ENCODE measurements at regions not wholly inside any gene's neighbourhood (a gene's known extent, or its start where the extent isn't known, plus 50 kb on each side); places are given as distances from the start of the nearest gene placed in this dataset.
"Not testable (repeated sequence)": the region's sequence is repeated elsewhere in the genome, so short reads cannot be mapped to it uniquely, and the experiment has no call there.

DNA sequence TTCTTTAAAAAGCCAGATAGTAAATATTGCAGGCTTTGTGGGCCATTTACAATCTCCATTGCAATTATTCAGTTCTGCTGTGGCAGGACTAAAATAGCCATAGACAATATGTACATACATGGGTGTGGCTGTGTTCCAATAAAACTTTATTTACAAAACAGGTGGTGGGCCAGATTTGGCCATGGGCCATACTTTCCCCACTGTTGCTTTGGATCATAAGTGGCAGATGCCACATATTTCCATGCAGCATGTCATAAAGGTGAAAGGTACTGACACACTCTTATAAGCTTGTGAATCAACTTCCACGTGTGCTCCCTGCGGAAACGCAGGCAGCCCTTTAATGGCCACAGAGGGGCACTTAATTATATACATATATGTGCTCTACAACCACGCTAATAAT, 244.4 kb upstream of the FOXN3 start:
- no peak for DNase-seq (ENCODE audit: low read depth in 2 of 2)

- not testable (repeated sequence) for DNase-seq (ENCODE audit: low read depth in 2 of 2)
These were observed 243.7 kb upstream of the FOXN3 start for GRCh38 chr14:89660625-89661233.

- no peak for DNase-seq (ENCODE audit: low read depth in 2 of 2)
These were observed 243.1 kb upstream of the FOXN3 start for GRCh38 chr14:89660166-89660565.

GRCh38 chr14:89658977-89659670, 242.1 kb upstream of the FOXN3 start:
- DNase-seq (ENCODE audit: low read depth in 2 of 2) = no peak

DNA sequence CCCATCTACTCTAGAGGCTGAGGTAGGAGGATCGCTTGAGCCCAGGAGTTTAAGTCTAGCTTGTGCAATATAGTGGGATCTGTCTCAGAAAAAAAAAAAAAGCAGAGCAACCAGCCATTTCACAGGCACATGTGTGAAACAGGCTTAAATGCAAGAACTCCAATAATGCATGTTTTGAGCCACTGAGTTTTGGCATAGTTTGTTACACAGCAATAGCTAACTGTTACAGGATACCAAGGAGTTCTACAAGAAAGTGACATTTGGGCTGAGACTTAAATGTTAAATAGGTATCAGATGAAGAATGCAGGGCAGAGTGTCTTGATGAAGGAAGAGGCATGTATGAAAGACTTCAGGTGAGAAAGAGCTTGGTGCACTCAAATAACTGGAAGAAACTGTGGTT, 240.0 kb upstream of the FOXN3 start:
- DNase-seq (ENCODE audit: low read depth in 2 of 2) = no peak

- DNase-seq (ENCODE audit: low read depth in 2 of 2) = no peak
These were observed 238.0 kb upstream of the FOXN3 start for GRCh38 chr14:89654998-89655397.

DNA sequence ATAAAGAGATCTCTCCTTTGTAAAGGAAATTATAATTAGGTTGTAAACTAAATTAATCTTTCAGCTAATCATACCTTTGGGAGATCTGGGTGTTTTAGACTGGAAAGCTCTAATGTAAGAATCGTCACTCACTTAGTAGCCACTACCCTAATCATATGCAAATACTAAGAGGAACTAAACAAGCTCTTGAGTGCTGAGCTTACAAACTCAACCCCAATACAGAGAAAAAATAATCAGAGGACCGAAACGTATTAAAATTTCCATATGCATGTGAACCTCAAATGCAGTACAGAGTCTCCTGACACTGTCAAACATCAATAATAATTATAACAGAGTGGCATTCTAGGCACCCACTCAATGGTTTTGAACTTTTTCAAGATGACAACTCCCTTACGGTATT, 235.3 kb upstream of the FOXN3 start:
- DNase-seq (ENCODE audit: low read depth in 2 of 2) = no peak

DNA sequence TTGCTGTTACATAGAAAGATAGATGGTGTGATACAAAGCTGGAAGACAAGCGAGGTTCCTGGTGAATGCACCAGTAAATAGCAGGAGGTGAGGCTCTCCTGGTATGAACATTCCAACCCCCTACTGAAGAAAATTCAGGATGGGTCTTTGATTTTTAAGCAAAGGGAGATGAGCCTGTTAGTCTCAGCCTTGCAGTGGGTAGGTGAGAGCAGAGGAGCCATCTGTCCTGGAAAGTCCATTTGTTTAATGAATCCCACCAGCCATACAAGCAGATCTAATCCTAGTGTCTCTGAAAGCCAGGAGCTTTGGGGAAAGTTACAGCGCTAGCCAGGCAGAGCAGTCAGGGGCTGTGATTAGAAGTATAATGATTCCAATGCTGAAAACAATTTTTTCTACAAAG, 234.8 kb upstream of the FOXN3 start:
- DNase-seq (ENCODE audit: low read depth in 2 of 2) = no peak

DNA sequence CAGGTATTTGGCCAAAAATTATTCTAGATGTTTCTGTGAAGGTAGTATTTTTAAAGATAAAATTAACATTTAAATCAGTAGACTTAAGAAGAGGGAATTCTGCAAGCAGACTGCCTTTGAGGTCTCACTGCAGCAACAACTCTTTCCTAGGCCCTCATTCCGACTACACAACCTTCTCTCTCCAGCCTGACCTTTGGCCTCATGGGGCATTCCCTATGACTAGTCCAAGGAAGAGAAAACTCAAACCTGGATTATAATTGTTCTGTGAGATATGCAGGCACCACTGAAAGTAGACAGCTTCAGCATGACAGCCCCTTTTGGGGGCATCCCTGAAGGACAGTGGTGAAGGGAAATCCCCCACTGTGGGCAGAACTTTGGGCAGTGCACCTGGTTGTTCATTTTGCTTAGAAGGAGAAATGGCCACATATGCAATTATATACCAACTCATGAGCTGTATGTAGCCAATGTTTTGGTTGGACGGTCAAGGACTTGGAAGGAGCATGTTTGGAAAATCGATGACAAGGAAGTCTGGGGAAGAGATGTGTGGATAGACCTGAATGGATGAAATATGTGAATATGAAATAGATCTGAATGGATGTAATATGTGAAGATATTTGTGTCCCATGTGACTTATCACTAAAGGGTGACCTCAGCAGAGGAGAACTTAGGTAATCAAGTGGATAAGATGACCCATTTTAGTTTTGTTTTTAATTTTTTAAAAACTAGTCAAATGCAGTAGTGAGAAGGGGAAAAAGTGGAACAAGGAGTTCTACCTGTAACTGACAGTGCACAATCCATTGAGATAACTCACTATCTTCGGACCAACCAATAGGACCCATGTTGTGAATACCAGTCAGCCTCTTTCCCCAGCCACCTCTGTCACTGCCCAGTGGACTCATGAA, 233.3 kb upstream of the FOXN3 start:
- no peak for DNase-seq (ENCODE audit: low read depth in 2 of 2)

- no peak for DNase-seq (ENCODE audit: low read depth in 2 of 2)
These were observed 232.5 kb upstream of the FOXN3 start for GRCh38 chr14:89649451-89650075.

- DNase-seq (ENCODE audit: low read depth in 2 of 2) = no peak
These were observed 231.9 kb upstream of the FOXN3 start for GRCh38 chr14:89648924-89649323.

GRCh38 chr14:89648510-89648909, 231.5 kb upstream of the FOXN3 start:
- no peak for DNase-seq (ENCODE audit: low read depth in 2 of 2)

DNA sequence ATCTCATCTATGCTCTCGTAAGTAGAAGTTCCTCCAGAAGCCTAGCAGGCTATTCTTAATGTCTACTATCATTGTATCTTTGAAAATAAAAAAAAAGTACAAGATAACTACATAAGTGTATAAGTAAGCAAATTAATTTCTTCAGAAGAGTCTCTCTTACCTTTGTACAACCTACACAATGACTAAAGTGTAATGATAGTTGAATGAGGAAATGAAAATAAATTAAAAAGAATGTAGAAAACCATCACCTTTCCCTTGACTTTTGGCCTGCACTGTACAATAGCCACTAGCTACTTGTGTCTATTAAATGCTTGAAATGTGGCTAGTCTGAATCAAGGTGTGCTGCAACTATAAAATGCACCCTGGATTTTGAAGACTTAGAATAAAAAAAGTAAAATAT, 229.9 kb upstream of the FOXN3 start:
- no peak for DNase-seq (ENCODE audit: low read depth in 2 of 2)

DNA sequence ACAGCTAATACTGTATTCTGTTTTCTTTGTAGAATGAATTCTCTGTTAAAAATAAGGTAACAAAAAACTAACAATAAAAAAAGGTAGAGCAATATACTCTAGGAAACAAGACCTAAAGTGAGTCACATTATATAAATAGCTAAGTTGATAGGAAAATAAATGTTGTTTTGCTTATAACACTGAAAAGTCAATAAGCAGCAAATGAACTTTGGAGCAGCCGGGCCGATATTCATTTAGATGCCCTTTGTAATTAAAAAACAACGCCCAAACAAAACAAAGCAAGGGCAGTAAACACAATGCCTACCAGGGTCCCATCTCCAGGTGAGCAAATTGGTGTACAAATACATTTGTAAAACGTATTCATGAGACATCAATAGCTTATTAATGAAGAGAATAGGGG, 227.6 kb upstream of the FOXN3 start:
- DNase-seq (ENCODE audit: low read depth in 2 of 2) = no peak

GRCh38 chr14:89641495-89642175, 224.6 kb upstream of the FOXN3 start:
- DNase-seq (ENCODE audit: low read depth in 2 of 2) = no peak

- DNase-seq (ENCODE audit: low read depth in 2 of 2) = no peak
These were observed 223.1 kb upstream of the FOXN3 start for GRCh38 chr14:89640141-89640540.

DNA sequence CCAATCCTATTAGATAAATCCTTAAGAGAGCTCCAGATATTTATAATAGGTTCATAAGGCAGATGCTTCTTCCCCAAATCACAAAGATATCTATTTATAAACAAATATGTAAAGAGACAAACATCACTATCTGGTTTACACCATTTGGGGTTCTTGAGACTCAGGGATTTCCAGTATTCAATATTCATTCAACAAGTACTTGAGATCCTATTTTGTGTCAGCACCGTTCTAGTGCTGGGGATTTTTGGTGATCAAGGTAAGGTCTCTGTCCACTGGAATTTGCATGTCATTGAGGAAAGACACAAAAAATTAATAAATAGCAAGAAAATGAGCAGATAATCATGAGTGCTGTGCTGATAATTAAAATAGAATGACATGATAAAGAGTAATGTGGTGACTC, 222.7 kb upstream of the FOXN3 start:
- DNase-seq (ENCODE audit: low read depth in 2 of 2) = no peak

DNA sequence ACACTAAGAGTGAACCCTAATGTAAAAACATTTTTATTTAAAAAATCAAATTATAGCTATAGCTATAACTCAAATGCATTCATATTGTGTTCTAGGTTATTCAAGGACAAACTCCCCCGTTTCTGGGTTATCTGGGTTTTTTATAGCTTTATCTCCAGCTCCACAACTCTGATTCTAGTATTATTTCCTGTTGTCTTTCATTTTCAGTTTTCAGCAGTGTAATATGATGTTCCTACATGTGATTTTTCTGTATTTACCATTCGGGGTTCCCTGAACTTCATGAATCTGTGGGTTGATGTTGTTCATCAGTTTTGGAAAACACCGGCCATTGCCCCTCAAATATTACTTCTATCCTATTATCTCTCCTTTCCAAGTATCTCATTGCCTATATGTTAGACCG, 221.9 kb upstream of the FOXN3 start:
- no peak for DNase-seq (ENCODE audit: low read depth in 2 of 2)

DNA sequence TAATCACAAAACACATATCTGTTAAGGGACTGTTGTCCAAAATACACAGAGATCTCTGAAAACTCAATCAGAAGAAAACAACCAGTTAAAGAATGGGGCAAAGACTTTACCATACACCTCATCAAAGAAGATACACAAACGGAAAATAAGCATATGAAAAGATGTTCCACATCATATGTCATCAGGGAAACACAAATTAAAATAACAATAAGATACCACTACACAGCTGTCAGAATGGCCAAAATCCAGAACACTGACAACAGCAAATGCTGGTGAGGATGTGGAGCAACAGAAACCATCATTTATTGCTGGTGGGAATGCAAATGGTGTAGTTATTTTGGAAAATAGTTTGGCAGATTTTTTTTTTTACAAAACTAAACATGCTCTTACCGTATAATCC, 220.5 kb upstream of the FOXN3 start:
- no peak for DNase-seq (ENCODE audit: low read depth in 2 of 2)

- DNase-seq (ENCODE audit: low read depth in 2 of 2) = no peak
These were observed 218.6 kb upstream of the FOXN3 start for GRCh38 chr14:89635615-89636014.

DNA sequence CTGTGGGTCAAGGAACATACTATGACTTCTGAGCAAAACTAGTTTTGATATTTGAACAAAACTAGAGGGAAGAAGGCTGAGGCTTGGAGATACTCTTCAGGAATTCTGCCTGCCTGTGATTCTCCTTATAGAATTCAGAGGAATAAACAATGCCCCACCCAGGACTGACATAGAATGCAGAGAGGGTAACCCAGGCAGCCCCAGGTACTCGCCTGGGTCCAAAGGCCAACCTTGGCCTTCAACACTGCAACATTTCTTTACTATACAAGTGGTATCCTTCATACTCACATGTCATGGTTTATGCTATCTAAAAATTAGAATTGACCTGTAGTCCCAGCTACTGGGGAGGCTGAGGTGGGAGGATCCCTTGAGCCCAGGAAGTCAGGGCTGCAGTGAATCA, 217.0 kb upstream of the FOXN3 start:
- no peak for DNase-seq (ENCODE audit: low read depth in 2 of 2)

All from lung microvascular endothelial cell (primary cell).